Hematopoietic multipotent progenitor cell treated with erythropoietin and hydrocortisone succinate and interleukin-3 and kit ligand, for 15 days (in vitro differentiated cells): ENCODE measurements at regions not wholly inside any gene's neighbourhood (a gene's known extent, or its start where the extent isn't known, plus 50 kb on each side); places are given as distances from the start of the nearest gene placed in this dataset.

ENCODE experiments used
- DNase-seq: peaks from one replicate; pipeline ENCODE4 v3.0.0-alpha.2; 2015; ENCODE audit warnings: low spot score

DNA sequence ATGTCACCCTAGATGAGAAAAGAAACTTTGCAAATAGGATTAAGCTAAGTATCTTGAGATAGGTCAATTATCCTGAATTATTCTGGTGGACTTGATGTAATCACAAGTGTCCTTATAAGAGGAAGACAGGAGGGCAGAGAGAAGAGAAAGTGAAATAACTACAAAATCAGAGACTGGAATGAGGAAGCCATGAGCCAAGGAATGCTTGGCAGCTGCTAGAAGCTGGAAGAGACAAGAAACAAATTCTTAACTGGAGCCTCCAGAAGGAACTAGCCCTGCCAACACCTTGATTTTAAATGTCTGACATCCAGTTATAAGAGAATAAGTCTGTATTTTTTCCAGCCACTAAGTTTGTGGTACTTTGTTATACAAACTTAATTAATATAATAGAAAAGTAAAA, 480.0 kb downstream of the NR2F1-AS1 start:
- no peak for DNase-seq

DNA sequence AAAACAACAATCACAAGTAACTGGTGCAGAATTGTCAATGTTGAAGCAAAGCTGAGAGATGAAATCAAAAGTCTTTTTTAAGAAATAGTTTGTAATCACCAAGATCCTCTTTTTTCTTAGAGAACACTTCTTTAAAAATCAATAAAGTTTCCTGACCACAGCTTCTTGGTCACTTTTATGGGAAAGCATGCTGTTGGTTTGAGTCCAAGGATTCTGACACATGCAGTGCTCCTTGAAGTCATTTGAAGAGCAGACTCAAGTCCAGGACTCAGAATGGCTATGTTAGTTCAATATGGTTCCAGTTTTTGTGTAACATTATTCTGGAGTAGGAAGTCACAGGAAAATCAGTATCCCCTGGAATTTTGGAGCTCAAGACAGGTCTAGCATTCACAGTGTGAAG, 480.6 kb downstream of the NR2F1-AS1 start:
- DNase-seq = no peak

DNA sequence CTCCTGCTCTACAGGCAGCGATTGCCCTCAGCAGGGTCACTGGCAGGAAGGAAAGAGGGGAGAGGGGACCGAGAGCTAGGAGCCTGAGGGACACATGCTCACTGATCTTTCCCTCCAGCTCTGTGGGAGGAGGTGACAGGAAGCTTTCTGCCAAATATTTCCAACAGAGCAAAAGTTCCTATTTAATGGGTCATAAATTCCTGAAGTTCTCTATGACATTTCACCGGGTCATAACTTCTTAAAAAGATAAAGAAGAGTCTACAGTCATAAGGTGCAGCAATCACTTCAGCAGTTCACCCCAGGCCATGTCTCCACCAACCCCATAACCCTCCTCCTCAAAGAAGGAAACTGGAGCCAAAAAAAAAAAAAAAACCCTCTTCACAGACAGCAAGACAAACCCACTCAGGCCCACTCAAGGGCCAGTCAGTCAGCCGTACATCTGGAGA, 481.1 kb downstream of the NR2F1-AS1 start:
- DNase-seq = no peak

GRCh38 chr5:93096561-93096960, 484.5 kb downstream of the NR2F1-AS1 start:
- DNase-seq = no peak

DNA sequence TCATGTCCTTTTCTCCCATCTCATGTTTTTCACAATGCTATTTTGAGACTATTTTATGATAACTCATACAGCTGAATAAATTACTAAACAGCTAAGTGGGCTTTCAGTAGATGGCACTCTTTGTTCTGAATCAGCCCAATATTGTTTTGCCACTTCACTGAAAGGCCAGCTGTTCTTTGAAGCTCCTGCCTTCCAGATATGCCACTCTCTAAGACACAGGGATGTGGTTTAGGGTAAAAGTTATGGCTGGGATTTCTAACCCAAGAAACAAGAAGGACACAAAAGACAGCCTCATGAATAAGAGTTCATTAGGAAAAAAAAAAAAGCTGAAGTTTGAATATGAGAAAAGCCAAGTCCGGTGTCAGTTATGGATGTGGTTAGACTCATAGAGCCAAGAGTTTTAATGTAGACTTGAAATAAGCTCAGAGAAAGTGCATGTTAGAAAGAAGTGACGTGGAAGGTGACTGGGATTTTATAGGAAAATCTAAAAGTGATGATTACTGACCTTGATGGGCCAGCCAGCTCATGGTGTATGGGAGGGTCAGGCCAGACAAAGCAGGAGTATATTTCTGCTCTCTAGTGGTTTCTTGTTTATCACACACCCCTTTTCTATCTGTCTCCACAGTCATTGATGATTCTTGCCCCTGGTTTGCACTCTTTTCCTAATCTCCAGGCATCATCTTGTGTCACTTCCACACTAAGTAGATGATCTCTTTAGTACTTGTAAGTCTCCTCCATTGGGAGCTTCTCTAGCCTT, 488.5 kb downstream of the NR2F1-AS1 start:
- DNase-seq = no peak

DNA sequence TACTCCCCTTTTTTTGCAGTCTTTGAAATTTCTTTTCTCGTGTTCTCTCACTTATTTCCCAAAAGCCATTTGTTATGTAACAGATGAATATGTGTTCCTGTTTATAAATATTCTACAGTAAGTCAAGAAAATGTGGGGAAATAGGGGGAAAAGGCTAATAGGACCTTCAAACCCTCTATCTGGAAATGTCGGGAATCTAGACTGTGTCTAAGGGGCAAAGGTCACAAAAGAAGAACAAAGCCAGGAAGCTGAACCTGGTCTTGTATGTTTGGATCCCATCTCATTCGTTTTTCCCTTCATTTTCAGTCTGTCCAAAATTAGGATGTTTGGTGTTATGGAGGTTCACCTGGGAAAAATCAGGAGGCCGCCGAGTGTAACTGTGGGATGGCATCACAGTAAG, 490.3 kb downstream of the NR2F1-AS1 start:
- DNase-seq = no peak

GRCh38 chr5:93088592-93089389, 492.2 kb downstream of the NR2F1-AS1 start:
- no peak for DNase-seq

- no peak for DNase-seq
These were observed 493.7 kb downstream of the NR2F1-AS1 start for GRCh38 chr5:93087326-93087725.

DNA sequence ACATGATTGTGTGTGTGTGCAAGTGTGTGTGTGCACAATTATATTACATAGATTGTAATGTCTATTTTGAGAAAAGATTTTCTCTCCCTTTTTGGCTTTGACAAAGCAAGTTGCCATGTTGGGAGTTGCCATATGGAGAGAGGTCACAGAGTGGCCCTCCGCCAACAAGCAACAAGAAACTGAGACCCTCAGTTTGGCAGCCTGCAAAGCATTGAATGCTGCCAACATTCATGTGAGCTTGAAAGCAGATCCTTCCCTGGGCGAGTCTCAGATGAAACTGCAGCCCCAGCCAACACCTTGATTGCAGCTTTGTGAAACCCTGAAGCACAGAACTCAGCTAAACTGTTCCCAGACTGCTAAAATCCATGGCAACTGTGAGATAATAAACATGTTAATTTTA, 498.0 kb downstream of the NR2F1-AS1 start:
- DNase-seq = no peak

- no peak for DNase-seq
These were observed 502.0 kb downstream of the NR2F1-AS1 start for GRCh38 chr5:93079046-93079445.

- no peak for DNase-seq
These were observed 502.7 kb downstream of the NR2F1-AS1 start for GRCh38 chr5:93078082-93079038.

DNA sequence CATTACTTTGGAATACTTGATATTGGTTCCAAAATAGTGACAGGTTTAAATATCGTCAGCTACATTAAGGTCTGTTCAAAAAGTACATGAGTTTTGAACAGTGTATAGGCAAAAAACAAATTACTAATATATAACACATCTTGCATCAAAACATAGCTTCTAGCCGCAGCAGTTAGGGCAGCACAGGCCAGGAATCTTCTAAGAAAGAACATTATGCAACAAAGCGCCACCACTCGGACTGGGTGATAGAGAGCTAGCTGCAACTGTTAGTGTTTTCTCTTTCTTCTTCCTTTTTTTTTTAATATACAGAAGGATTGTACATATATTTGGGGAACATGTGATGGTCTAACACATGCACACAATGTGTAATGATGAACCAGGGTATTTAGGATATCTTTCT, 504.5 kb downstream of the NR2F1-AS1 start:
- DNase-seq = no peak

DNA sequence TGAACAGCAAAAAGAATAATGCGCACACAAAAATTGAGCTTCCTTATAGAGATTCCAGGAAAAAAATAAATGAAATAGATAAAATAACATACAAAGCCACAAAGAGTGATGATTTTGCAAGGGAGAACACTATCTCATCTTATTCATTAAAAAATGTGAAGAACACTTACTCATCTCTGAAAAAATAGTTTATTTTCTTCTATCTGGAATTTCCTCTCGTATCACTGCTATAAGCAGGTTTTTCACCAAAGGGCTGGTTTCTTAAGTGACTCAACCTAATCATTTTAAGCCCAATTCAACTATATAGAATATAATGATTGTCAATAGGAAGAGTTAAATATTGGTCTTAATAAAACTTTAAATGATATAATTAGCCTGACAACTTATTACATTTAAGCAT, 504.9 kb downstream of the NR2F1-AS1 start:
- DNase-seq = no peak

- DNase-seq = no peak
These were observed 507.5 kb downstream of the NR2F1-AS1 start for GRCh38 chr5:93073547-93073946.

DNA sequence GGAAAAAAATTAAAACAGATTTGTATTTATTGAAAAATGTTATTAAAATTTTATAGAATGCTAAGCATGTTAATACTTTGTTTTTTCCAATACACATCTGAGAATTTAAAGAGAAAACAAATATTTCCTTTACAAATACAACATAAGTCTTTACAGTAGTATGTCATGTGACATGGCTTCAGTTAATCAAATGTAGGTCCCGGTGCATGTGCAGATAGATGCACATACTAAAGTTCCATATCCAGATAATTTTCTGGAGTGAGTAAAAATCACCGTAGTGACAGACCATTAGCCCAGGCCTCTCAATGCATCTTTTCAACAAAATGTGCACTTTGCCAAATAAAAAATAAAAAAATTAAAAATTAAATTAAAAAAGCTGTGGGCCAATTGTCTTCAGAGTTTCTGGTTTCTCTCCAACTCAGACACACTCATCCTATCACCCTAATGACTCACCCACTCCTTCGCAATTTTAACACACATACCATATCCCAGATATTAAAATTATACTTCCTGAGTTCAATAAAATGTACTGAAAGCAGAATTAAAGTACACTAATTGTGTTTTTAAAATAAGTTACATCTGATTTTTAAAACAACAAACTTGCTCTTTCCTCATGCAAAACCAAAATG, 508.1 kb downstream of the NR2F1-AS1 start:
- DNase-seq = no peak

- no peak for DNase-seq
These were observed 509.3 kb downstream of the NR2F1-AS1 start for GRCh38 chr5:93071710-93072109.

DNA sequence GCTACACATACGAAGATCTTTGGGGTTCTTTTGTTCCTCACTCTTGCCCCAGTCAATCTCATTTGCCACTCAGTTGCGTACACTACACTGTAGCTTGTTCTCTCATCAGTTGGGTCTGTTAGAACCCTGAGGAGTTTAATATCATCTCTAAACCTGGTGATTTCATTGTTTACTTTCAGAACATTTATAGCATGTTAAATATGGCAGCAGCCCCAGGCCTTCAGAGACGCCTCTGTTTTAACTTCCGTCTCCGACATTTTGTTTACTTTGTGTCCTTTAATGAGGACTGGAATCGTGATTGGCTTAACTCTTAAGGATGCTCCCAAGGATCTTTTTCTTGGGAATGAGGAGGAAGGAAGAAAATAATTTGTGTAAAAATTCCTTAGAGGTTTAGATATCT, 510.1 kb downstream of the NR2F1-AS1 start:
- DNase-seq = no peak

- no peak for DNase-seq
These were observed 511.7 kb downstream of the NR2F1-AS1 start for GRCh38 chr5:93069276-93069675.

- DNase-seq = no peak
These were observed 518.5 kb downstream of the NR2F1-AS1 start for GRCh38 chr5:93062548-93062947.

- DNase-seq = no peak
These were observed 522.7 kb downstream of the NR2F1-AS1 start for GRCh38 chr5:93058309-93058708.

DNA sequence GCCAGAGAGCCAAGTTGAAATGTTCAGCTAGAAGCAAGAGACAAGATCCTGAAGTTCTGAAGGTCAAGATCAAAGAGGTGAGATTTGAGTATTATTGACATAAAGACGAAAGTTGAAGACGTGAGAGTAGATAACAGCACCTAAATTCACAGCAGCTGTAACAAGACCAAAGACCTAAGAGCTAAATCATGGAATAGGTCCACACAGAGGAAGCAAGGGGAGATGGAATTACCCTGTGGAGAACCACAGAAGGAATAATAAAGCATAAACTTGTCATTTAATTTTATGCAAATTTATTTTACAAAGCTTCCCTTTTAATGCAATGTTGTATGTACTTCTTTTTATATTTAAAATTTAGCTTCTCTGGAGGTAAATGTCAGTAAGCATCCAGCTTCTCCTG, 523.7 kb downstream of the NR2F1-AS1 start:
- DNase-seq = no peak

GRCh38 chr5:93055971-93056370, 525.0 kb downstream of the NR2F1-AS1 start:
- DNase-seq = no peak
